CD4-positive, CD25-positive, alpha-beta regulatory T cell (primary cell): ENCODE measurements at regions not wholly inside any gene's neighbourhood (a gene's known extent, or its start where the extent isn't known, plus 50 kb on each side); places are given as distances from the start of the nearest gene placed in this dataset.

Source experiments
- ATAC-seq, 2 donors: fragments of 150-1000 bp; cut with Tn5 transposase; one replicate each; pipeline ENCODE4 v1.10.0; 2021; ENCODE audit warnings: low read depth in 2 of 2, moderate number of reproducible peaks in 2 of 2, moderate library complexity in 1 of 2
- DNase-seq, 3 donors: peaks; one replicate each; pipeline versions ENCODE4 v3.0.0 to v3.0.0-alpha.2; 2012 to 2022; ENCODE audit warnings: mixed read lengths in 1 of 3
- H3K27ac ChIP-seq: one replicate; pipeline ENCODE4 v1.7.0; 2013; ENCODE audit warnings: mild to moderate bottlenecking, low read length; ENCODE audit not compliant: insufficient read depth, poor library complexity, severe bottlenecking
- H3K27me3 ChIP-seq: one replicate; pipeline ENCODE4 v1.7.0; 2013; ENCODE audit warnings: low read length; ENCODE audit not compliant: control insufficient read depth, insufficient read depth
- H3K36me3 ChIP-seq: one replicate; pipeline ENCODE4 v1.7.0; 2013; ENCODE audit warnings: mild to moderate bottlenecking, low read length, moderate library complexity; ENCODE audit not compliant: control insufficient read depth, insufficient read depth
- H3K4me1 ChIP-seq: 2 replicates; pipeline ENCODE4 v1.7.0; 2013; ENCODE audit warnings: mild to moderate bottlenecking, low read length; ENCODE audit not compliant: insufficient read depth, control insufficient read depth, poor library complexity, severe bottlenecking
- H3K4me3 ChIP-seq: one replicate; pipeline ENCODE4 v1.7.0; 2013; ENCODE audit warnings: low read depth, mild to moderate bottlenecking, low read length, moderate library complexity
- H3K9me3 ChIP-seq, 2 experiments: 1 replicate in 1 of 2; 2 replicates in 1 of 2; pipeline ENCODE4 v1.7.0; 2013; ENCODE audit warnings: low read length in 2 of 2, mild to moderate bottlenecking in 1 of 2, moderate library complexity in 1 of 2; ENCODE audit not compliant: control insufficient read depth in 2 of 2
- H3K27ac Mint-ChIP-seq, 3 donors: one replicate each; pipeline ENCODE4 v1.8.0; 2020 to 2022; ENCODE audit warnings: mild to moderate bottlenecking in 3 of 3, mixed read lengths in 3 of 3, moderate library complexity in 2 of 3
- H3K27me3 Mint-ChIP-seq: one replicate; pipeline ENCODE4 v1.8.0; 2022; ENCODE audit warnings: mild to moderate bottlenecking, mixed read lengths
- H3K36me3 Mint-ChIP-seq: one replicate; pipeline ENCODE4 v1.8.0; 2020; ENCODE audit warnings: mixed read lengths
- H3K4me1 Mint-ChIP-seq, 4 donors: one replicate each; pipeline ENCODE4 v1.8.0; 2020 to 2022; ENCODE audit warnings: mixed read lengths in 4 of 4, mild to moderate bottlenecking in 1 of 4
- H3K4me3 Mint-ChIP-seq, 4 donors: one replicate each; pipeline ENCODE4 v1.8.0; 2020 to 2022; ENCODE audit warnings: mild to moderate bottlenecking in 4 of 4, mixed read lengths in 4 of 4, moderate library complexity in 3 of 4
- H3K9me3 Mint-ChIP-seq, 7 donors: one replicate each; pipeline ENCODE4 v1.8.0; 2020 to 2022; ENCODE audit warnings: mixed read lengths in 7 of 7, mild to moderate bottlenecking in 3 of 7, moderate library complexity in 2 of 7

GRCh38 chr17:69722518-69722917 is 308.0 kb downstream of the MAP2K6 start:
- H3K27ac ChIP-seq: no peak overlapping the region
- ATAC-seq (no peak), DNase-seq (no peak)
- Mint-ChIP-seq H3K9me3 (peaks cover 0 to 5% (median 2%) of the 10 kb centered on the region in 7 donors), H3K36me3 (no peaks in the 10 kb centered on the region), H3K4me1 (no peaks in the 10 kb centered on the region), H3K27me3 (no peaks in the 10 kb centered on the region), H3K27ac (no peak overlapping the region), H3K4me3 (no peak overlapping the region)
- no peak overlapping the region for H3K4me3 ChIP-seq
- H3K9me3 ChIP-seq: no peaks in the 10 kb centered on the region
- no peaks in the 10 kb centered on the region for H3K27me3 ChIP-seq
- H3K4me1 ChIP-seq: no peaks in the 10 kb centered on the region
- H3K36me3 ChIP-seq: no peaks in the 10 kb centered on the region

- ATAC-seq: no peak
- Histone ChIP-seq H3K27me3 (no peaks in the 10 kb centered on the region), H3K9me3 (no peaks in the 10 kb centered on the region), H3K4me3 (no peak overlapping the region), H3K36me3 (no peaks in the 10 kb centered on the region), H3K27ac (no peak overlapping the region), H3K4me1 (no peaks in the 10 kb centered on the region)
- Mint-ChIP-seq H3K27me3 (no peaks in the 10 kb centered on the region), H3K9me3 (peaks cover 0 to 4% (median under 1%) of the 10 kb centered on the region in 7 donors), H3K27ac (peak overlapping the region in 1 of 3 donors; percentile 27), H3K4me1 (no peaks in the 10 kb centered on the region), H3K36me3 (no peaks in the 10 kb centered on the region), H3K4me3 (no peak overlapping the region)
- no peak for DNase-seq
Observed at GRCh38 chr17:69723316-69723715, 308.8 kb downstream of the MAP2K6 start.

- Mint-ChIP-seq H3K4me1 (no peaks in the 10 kb centered on the region), H3K27ac (no peak overlapping the region), H3K4me3 (no peak overlapping the region), H3K27me3 (no peaks in the 10 kb centered on the region), H3K36me3 (no peaks in the 10 kb centered on the region), H3K9me3 (peaks cover 0 to 3% (median 0%) of the 10 kb centered on the region in 7 donors)
- Histone ChIP-seq H3K36me3 (no peaks in the 10 kb centered on the region), H3K4me1 (no peaks in the 10 kb centered on the region), H3K27me3 (no peaks in the 10 kb centered on the region), H3K27ac (no peak overlapping the region), H3K4me3 (no peak overlapping the region), H3K9me3 (no peaks in the 10 kb centered on the region)
- ATAC-seq: no peak
- DNase-seq: no peak
Observed at GRCh38 chr17:69723741-69724140, 309.2 kb downstream of the MAP2K6 start.

- peaks cover 0 to 3% (median 0%) of the 10 kb centered on the region in 7 donors for H3K9me3 Mint-ChIP-seq
- H3K4me3 ChIP-seq: no peak overlapping the region
- no peaks in the 10 kb centered on the region for H3K27me3 ChIP-seq
- H3K27ac ChIP-seq: no peak overlapping the region
- no peak overlapping the region for H3K27ac Mint-ChIP-seq
- H3K36me3 ChIP-seq: no peaks in the 10 kb centered on the region
- H3K4me3 Mint-ChIP-seq: no peak overlapping the region
- ATAC-seq (no peak), DNase-seq (no peak)
- H3K4me1 Mint-ChIP-seq: no peaks in the 10 kb centered on the region
- H3K27me3 Mint-ChIP-seq: no peaks in the 10 kb centered on the region
- H3K4me1 ChIP-seq: no peaks in the 10 kb centered on the region
- no peaks in the 10 kb centered on the region for H3K9me3 ChIP-seq
- no peaks in the 10 kb centered on the region for H3K36me3 Mint-ChIP-seq
Observed at GRCh38 chr17:69724238-69724637, 309.7 kb downstream of the MAP2K6 start.

- no peaks in the 10 kb centered on the region for H3K27me3 Mint-ChIP-seq
- Histone ChIP-seq H3K9me3 (no peaks in the 10 kb centered on the region), H3K36me3 (no peaks in the 10 kb centered on the region), H3K4me1 (no peaks in the 10 kb centered on the region), H3K27me3 (no peaks in the 10 kb centered on the region), H3K27ac (no peak overlapping the region), H3K4me3 (no peak overlapping the region)
- H3K9me3 Mint-ChIP-seq: peaks cover 0 to 3% (median 0%) of the 10 kb centered on the region in 7 donors
- no peak for DNase-seq
- no peak overlapping the region for H3K27ac Mint-ChIP-seq
- H3K36me3 Mint-ChIP-seq: no peaks in the 10 kb centered on the region
- no peaks in the 10 kb centered on the region for H3K4me1 Mint-ChIP-seq
- ATAC-seq: no peak
- no peak overlapping the region for H3K4me3 Mint-ChIP-seq
Observed at GRCh38 chr17:69725146-69725545, 310.6 kb downstream of the MAP2K6 start.

- no peaks in the 10 kb centered on the region for H3K36me3 ChIP-seq
- no peak overlapping the region for H3K27ac ChIP-seq
- no peak for DNase-seq
- Mint-ChIP-seq H3K4me1 (no peaks in the 10 kb centered on the region), H3K27ac (no peak overlapping the region), H3K27me3 (no peaks in the 10 kb centered on the region), H3K9me3 (peaks cover 0 to 5% (median 0%) of the 10 kb centered on the region in 7 donors), H3K4me3 (no peak overlapping the region), H3K36me3 (no peaks in the 10 kb centered on the region)
- no peak overlapping the region for H3K4me3 ChIP-seq
- H3K4me1 ChIP-seq: no peaks in the 10 kb centered on the region
- H3K27me3 ChIP-seq: no peaks in the 10 kb centered on the region
- ATAC-seq: no peak
- H3K9me3 ChIP-seq: no peaks in the 10 kb centered on the region
Observed at GRCh38 chr17:69728816-69729215, 314.3 kb downstream of the MAP2K6 start.

- Histone ChIP-seq H3K27ac (no peak overlapping the region), H3K27me3 (no peaks in the 10 kb centered on the region), H3K4me3 (no peak overlapping the region), H3K4me1 (no peaks in the 10 kb centered on the region), H3K36me3 (no peaks in the 10 kb centered on the region), H3K9me3 (no peaks in the 10 kb centered on the region)
- no peaks in the 10 kb centered on the region for H3K36me3 Mint-ChIP-seq
- no peak for ATAC-seq
- no peaks in the 10 kb centered on the region for H3K27me3 Mint-ChIP-seq
- no peaks in the 10 kb centered on the region for H3K4me1 Mint-ChIP-seq
- H3K4me3 Mint-ChIP-seq: no peak overlapping the region
- peaks cover 0 to 5% (median 2%) of the 10 kb centered on the region in 7 donors for H3K9me3 Mint-ChIP-seq
- H3K27ac Mint-ChIP-seq: no peak overlapping the region
- no peak for DNase-seq
Observed at GRCh38 chr17:69729944-69730343, 315.4 kb downstream of the MAP2K6 start.

- Histone ChIP-seq H3K36me3 (no peaks in the 10 kb centered on the region), H3K4me1 (no peaks in the 10 kb centered on the region), H3K4me3 (no peak overlapping the region), H3K27me3 (no peaks in the 10 kb centered on the region), H3K9me3 (no peaks in the 10 kb centered on the region), H3K27ac (no peak overlapping the region)
- Mint-ChIP-seq H3K4me1 (no peaks in the 10 kb centered on the region), H3K27me3 (no peaks in the 10 kb centered on the region), H3K9me3 (peaks cover 4 to 6% (median 5%) of the 10 kb centered on the region in 7 donors), H3K4me3 (no peak overlapping the region), H3K27ac (no peak overlapping the region), H3K36me3 (no peaks in the 10 kb centered on the region)
- ATAC-seq: no peak
- DNase-seq: no peak
Observed at GRCh38 chr17:69732272-69732918, 317.9 kb downstream of the MAP2K6 start.
